ENCODE measurements at regions not wholly inside any gene's neighbourhood (a gene's known extent, or its start where the extent isn't known, plus 50 kb on each side); places are given as distances from the start of the nearest gene placed in this dataset.

DNA sequence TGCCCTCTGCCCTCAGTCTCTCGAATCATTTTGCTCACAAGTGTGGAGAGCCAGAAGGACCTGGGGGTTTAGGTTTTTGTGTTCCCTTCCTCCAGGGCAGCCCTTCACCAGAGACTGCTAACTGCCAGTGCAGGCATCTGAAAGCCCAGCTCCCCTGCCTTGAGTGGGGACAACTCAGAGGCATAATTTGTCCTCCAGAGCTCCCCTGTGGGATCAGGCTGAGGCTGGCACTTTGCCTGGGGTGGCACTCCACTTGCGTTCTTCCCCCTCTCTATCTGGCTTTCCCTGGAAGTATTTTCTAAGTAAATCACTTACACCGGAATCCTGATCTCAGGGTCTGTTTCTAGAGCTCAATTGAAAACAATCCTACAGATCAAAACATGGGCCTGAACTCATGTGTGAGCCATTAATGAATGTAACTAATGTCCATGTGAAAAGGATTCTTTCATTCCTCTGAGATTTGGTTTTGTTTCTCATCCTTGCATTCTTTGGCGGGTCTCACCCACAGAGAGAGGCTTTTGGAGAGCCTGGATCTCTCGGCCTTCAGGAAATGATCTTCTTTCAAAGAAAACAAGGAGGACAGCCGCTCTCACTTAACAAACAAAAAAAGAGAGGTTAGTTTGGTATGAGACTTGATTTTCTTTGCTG is 125.7 kb upstream of the RIPOR2 start:
- TF ChIP-seq, protein P1, sequence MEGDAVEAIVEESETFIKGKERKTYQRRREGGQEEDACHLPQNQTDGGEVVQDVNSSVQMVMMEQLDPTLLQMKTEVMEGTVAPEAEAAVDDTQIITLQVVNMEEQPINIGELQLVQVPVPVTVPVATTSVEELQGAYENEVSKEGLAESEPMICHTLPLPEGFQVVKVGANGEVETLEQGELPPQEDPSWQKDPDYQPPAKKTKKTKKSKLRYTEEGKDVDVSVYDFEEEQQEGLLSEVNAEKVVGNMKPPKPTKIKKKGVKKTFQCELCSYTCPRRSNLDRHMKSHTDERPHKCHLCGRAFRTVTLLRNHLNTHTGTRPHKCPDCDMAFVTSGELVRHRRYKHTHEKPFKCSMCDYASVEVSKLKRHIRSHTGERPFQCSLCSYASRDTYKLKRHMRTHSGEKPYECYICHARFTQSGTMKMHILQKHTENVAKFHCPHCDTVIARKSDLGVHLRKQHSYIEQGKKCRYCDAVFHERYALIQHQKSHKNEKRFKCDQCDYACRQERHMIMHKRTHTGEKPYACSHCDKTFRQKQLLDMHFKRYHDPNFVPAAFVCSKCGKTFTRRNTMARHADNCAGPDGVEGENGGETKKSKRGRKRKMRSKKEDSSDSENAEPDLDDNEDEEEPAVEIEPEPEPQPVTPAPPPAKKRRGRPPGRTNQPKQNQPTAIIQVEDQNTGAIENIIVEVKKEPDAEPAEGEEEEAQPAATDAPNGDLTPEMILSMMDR (IDR thresholded peaks at IDR 0.05) = no peak
- TF ChIP-seq EZH2 (IDR thresholded peaks at IDR 0.05; ENCODE audit: borderline replicate concordance, insufficient read depth, low read depth, low read length, poor library complexity, severe bottlenecking) = no peak
